ENCODE measurements at regions not wholly inside any gene's neighbourhood (a gene's known extent, or its start where the extent isn't known, plus 50 kb on each side); places are given as distances from the start of the nearest gene placed in this dataset.

DNA sequence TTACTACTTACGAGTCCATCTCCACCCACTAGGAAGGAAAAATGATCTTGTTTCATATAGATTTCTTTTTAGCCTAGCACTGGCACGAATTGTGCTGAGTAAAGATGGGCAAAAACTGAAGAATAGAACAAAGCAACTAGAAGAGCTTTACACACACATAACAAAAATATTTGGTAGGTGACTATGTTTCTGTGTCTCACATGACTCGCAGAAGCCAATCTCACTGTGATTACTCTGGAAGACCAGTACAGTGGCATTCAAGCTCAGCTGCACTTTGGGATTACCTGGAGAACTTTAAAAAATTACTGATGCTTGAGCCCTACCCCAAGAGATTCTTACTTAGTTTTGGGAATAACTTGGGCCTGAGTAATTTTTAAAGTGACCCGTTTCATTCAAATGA lies 378.7 kb downstream of the METTL4 start:
- no peak for TF ChIP-seq YY1 (IDR thresholded peaks at IDR 0.05; ENCODE audit: insufficient read depth, insufficient read length)
- TF ChIP-seq ZNF274 (IDR thresholded peaks at IDR 0.05; ENCODE audit: low read depth, low read length): no peak

Measured in NT2/D1 (cell line).